Stomach (tissue), 4 donors: ENCODE measurements at regions not wholly inside any gene's neighbourhood (a gene's known extent, or its start where the extent isn't known, plus 50 kb on each side); places are given as distances from the start of the nearest gene placed in this dataset.

ENCODE experiments used
- EP300 ChIP-seq: sonication (generic); formaldehyde crosslinking; IDR thresholded peaks from one replicate; pipeline ENCODE4 v1.6.1; 2017; ENCODE audit warnings: antibody characterized with exemption
- POLR2A ChIP-seq, 4 donors: fragments of 450-650 bp; IDR thresholded peaks; one replicate each; pipeline ENCODE4 v1.6.1; 2016; ENCODE audit warnings: antibody characterized with exemption in 4 of 4, control low read depth in 2 of 4, mild to moderate bottlenecking in 1 of 4, moderate library complexity in 1 of 4
- TF ChIP-seq, protein P1 (sequence below), 7 experiments: fragments of 450-650 bp in 4 of 7; fragments of 200-600 bp in 3 of 7; sonication (generic) in 3 of 7; IDR thresholded peaks; one replicate each; pipeline ENCODE4 v1.5.1; 2016 to 2019; ENCODE audit warnings: antibody characterized with exemption in 7 of 7, control low read depth in 2 of 7, mild to moderate bottlenecking in 1 of 7

DNA sequence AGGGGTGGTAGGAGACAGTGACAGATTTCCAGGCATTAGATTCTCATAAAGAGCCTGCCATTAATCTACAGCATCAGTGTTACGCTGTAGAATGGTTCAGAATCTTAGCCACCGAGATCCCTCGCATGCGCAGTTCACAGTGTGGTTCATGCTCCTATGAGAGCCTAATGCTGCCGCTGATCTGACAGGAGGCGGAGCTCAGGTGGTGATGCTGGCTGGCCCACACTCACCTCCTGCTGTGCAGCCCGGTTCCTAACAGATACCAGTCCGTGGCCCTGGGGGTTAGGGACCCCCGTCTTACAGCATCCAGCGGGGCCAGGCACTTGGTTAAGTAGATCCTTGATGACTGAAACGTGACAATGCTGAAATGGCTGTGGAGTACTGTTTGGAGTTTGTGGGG is 163.6 kb upstream of the C1orf21 start:
- no peak for TF ChIP-seq EP300
- TF ChIP-seq, protein P1, sequence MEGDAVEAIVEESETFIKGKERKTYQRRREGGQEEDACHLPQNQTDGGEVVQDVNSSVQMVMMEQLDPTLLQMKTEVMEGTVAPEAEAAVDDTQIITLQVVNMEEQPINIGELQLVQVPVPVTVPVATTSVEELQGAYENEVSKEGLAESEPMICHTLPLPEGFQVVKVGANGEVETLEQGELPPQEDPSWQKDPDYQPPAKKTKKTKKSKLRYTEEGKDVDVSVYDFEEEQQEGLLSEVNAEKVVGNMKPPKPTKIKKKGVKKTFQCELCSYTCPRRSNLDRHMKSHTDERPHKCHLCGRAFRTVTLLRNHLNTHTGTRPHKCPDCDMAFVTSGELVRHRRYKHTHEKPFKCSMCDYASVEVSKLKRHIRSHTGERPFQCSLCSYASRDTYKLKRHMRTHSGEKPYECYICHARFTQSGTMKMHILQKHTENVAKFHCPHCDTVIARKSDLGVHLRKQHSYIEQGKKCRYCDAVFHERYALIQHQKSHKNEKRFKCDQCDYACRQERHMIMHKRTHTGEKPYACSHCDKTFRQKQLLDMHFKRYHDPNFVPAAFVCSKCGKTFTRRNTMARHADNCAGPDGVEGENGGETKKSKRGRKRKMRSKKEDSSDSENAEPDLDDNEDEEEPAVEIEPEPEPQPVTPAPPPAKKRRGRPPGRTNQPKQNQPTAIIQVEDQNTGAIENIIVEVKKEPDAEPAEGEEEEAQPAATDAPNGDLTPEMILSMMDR (IDR thresholded peaks at IDR 0.05): no peak
- no peak for TF ChIP-seq POLR2A (IDR thresholded peaks at IDR 0.05)
